Stimulated activated naive CD8-positive, alpha-beta T cell treated with anti-CD3 and anti-CD28 coated beads, Interleukin-15, Interleukin-2, amounts not matched to agents 100 ng/mL and 50 ng/mL, for 24 hours (primary cell): ENCODE measurements at regions not wholly inside any gene's neighbourhood (a gene's known extent, or its start where the extent isn't known, plus 50 kb on each side); places are given as distances from the start of the nearest gene placed in this dataset.

Experiments
- H3K27ac Mint-ChIP-seq: one replicate; pipeline ENCODE4 v1.8.0; 2021; ENCODE audit warnings: mild to moderate bottlenecking, mixed read lengths
- H3K27me3 Mint-ChIP-seq: one replicate; pipeline ENCODE4 v1.8.0; 2021; ENCODE audit warnings: mixed read lengths
- H3K36me3 Mint-ChIP-seq: one replicate; pipeline ENCODE4 v1.8.0; 2021; ENCODE audit warnings: low read depth, mixed read lengths
- H3K4me1 Mint-ChIP-seq: one replicate; pipeline ENCODE4 v1.8.0; 2021; ENCODE audit warnings: low read depth, mixed read lengths
- H3K4me3 Mint-ChIP-seq: one replicate; pipeline ENCODE4 v1.8.0; 2021; ENCODE audit warnings: mild to moderate bottlenecking, mixed read lengths
- H3K9me3 Mint-ChIP-seq: one replicate; pipeline ENCODE4 v1.8.0; 2021; ENCODE audit warnings: mixed read lengths

GRCh38 chr7:156029460-156030007 lies 217.3 kb upstream of the SHH start:
- Mint-ChIP-seq H3K27me3 (peaks cover 4% of the 10 kb centered on the region), H3K27ac (no peak overlapping the region), H3K4me1 (peaks cover 4% of the 10 kb centered on the region), H3K9me3 (peaks cover 14% of the 10 kb centered on the region), H3K36me3 (no peaks in the 10 kb centered on the region), H3K4me3 (no peak overlapping the region)

GRCh38 chr7:156028521-156028920 lies 216.3 kb upstream of the SHH start:
- H3K36me3 Mint-ChIP-seq: no peaks in the 10 kb centered on the region
- no peaks in the 10 kb centered on the region for H3K4me1 Mint-ChIP-seq
- H3K9me3 Mint-ChIP-seq: peaks cover 14% of the 10 kb centered on the region
- no peak overlapping the region for H3K27ac Mint-ChIP-seq
- H3K27me3 Mint-ChIP-seq: peaks cover 4% of the 10 kb centered on the region
- no peak overlapping the region for H3K4me3 Mint-ChIP-seq

GRCh38 chr7:156027821-156028220 lies 215.6 kb upstream of the SHH start:
- Mint-ChIP-seq H3K4me3 (no peak overlapping the region), H3K4me1 (no peaks in the 10 kb centered on the region), H3K36me3 (no peaks in the 10 kb centered on the region), H3K9me3 (peaks cover 11% of the 10 kb centered on the region), H3K27ac (no peak overlapping the region), H3K27me3 (peaks cover 2% of the 10 kb centered on the region)

GRCh38 chr7:156026603-156027002 lies 214.3 kb upstream of the SHH start:
- Mint-ChIP-seq H3K9me3 (no peaks in the 10 kb centered on the region), H3K27ac (no peak overlapping the region), H3K4me1 (no peaks in the 10 kb centered on the region), H3K36me3 (no peaks in the 10 kb centered on the region), H3K27me3 (no peaks in the 10 kb centered on the region), H3K4me3 (no peak overlapping the region)

GRCh38 chr7:156026076-156026600 lies 213.9 kb upstream of the SHH start:
- no peak overlapping the region for H3K27ac Mint-ChIP-seq
- no peaks in the 10 kb centered on the region for H3K36me3 Mint-ChIP-seq

GRCh38 chr7:156025675-156026074 lies 213.4 kb upstream of the SHH start:
- H3K27me3 Mint-ChIP-seq: no peaks in the 10 kb centered on the region
- H3K4me1 Mint-ChIP-seq: peaks cover 1% of the 10 kb centered on the region
- no peaks in the 10 kb centered on the region for H3K9me3 Mint-ChIP-seq
- no peak overlapping the region for H3K4me3 Mint-ChIP-seq
- H3K27ac Mint-ChIP-seq: no peak overlapping the region
- H3K36me3 Mint-ChIP-seq: no peaks in the 10 kb centered on the region

More at GRCh38 chr7:156026076-156026600, 213.9 kb upstream of the SHH start:
- Mint-ChIP-seq H3K27me3 (no peaks in the 10 kb centered on the region), H3K4me3 (no peak overlapping the region), H3K9me3 (no peaks in the 10 kb centered on the region), H3K4me1 (no peaks in the 10 kb centered on the region)

GRCh38 chr7:156024201-156024600 lies 211.9 kb upstream of the SHH start:
- Mint-ChIP-seq H3K36me3 (no peaks in the 10 kb centered on the region), H3K9me3 (no peaks in the 10 kb centered on the region), H3K4me3 (no peak overlapping the region), H3K27me3 (no peaks in the 10 kb centered on the region), H3K4me1 (peaks cover 12% of the 10 kb centered on the region), H3K27ac (no peak overlapping the region)

- H3K4me3 Mint-ChIP-seq: no peak overlapping the region
- peaks cover 12% of the 10 kb centered on the region for H3K4me1 Mint-ChIP-seq
- H3K27me3 Mint-ChIP-seq: no peaks in the 10 kb centered on the region
- no peaks in the 10 kb centered on the region for H3K36me3 Mint-ChIP-seq
- H3K27ac Mint-ChIP-seq: no peak overlapping the region
- H3K9me3 Mint-ChIP-seq: peaks cover 7% of the 10 kb centered on the region
Observed at GRCh38 chr7:156022483-156023459, 210.5 kb upstream of the SHH start.

- Mint-ChIP-seq H3K27ac (no peak overlapping the region), H3K4me3 (no peak overlapping the region), H3K36me3 (no peaks in the 10 kb centered on the region), H3K27me3 (no peaks in the 10 kb centered on the region), H3K4me1 (peaks cover 12% of the 10 kb centered on the region), H3K9me3 (peaks cover 7% of the 10 kb centered on the region)
Observed at GRCh38 chr7:156021471-156021870, 209.2 kb upstream of the SHH start.

GRCh38 chr7:156020566-156020965 lies 208.3 kb upstream of the SHH start:
- Mint-ChIP-seq H3K4me1 (peaks cover 12% of the 10 kb centered on the region), H3K27me3 (no peaks in the 10 kb centered on the region), H3K36me3 (no peaks in the 10 kb centered on the region), H3K4me3 (no peak overlapping the region), H3K9me3 (peaks cover 7% of the 10 kb centered on the region), H3K27ac (no peak overlapping the region)

- H3K9me3 Mint-ChIP-seq: peaks cover 7% of the 10 kb centered on the region
- no peaks in the 10 kb centered on the region for H3K36me3 Mint-ChIP-seq
- H3K4me3 Mint-ChIP-seq: no peak overlapping the region
- H3K27me3 Mint-ChIP-seq: no peaks in the 10 kb centered on the region
- no peak overlapping the region for H3K27ac Mint-ChIP-seq
- H3K4me1 Mint-ChIP-seq: peaks cover 12% of the 10 kb centered on the region
Observed at GRCh38 chr7:156019776-156020565, 207.7 kb upstream of the SHH start.

- Mint-ChIP-seq H3K4me3 (no peak overlapping the region), H3K9me3 (peaks cover 7% of the 10 kb centered on the region), H3K27me3 (no peaks in the 10 kb centered on the region), H3K4me1 (peaks cover 15% of the 10 kb centered on the region), H3K36me3 (no peaks in the 10 kb centered on the region), H3K27ac (no peak overlapping the region)
Observed at GRCh38 chr7:156019308-156019707, 207.0 kb upstream of the SHH start.

- H3K4me1 Mint-ChIP-seq: peaks cover 18% of the 10 kb centered on the region
- peaks cover 14% of the 10 kb centered on the region for H3K9me3 Mint-ChIP-seq
- no peaks in the 10 kb centered on the region for H3K27me3 Mint-ChIP-seq
- H3K27ac Mint-ChIP-seq: no peak overlapping the region
- no peaks in the 10 kb centered on the region for H3K36me3 Mint-ChIP-seq
- no peak overlapping the region for H3K4me3 Mint-ChIP-seq
Observed at GRCh38 chr7:156017916-156018700, 205.8 kb upstream of the SHH start.

- Mint-ChIP-seq H3K36me3 (no peaks in the 10 kb centered on the region), H3K27me3 (no peaks in the 10 kb centered on the region), H3K4me1 (peaks cover 18% of the 10 kb centered on the region), H3K27ac (no peak overlapping the region), H3K9me3 (peaks cover 14% of the 10 kb centered on the region), H3K4me3 (no peak overlapping the region)
Observed at GRCh38 chr7:156017431-156017830, 205.2 kb upstream of the SHH start.
